ENCODE measurements at regions not wholly inside any gene's neighbourhood (a gene's known extent, or its start where the extent isn't known, plus 50 kb on each side); places are given as distances from the start of the nearest gene placed in this dataset.

GRCh38 chr5:54760182-54760935, 225.0 kb downstream of the ESM1 start:
- 62% methylated on average over 6 of the region's 6 CpGs for WGBS (ENCODE audit: low lambda C conversion rate)
- Histone ChIP-seq H3K27me3 (ENCODE audit: insufficient read depth) (no peaks in the 10 kb centered on the region), H3K4me2 (no peak overlapping the region), H3K9me3 (no peaks in the 10 kb centered on the region), H3K9me2 (no peaks in the 10 kb centered on the region), H3K9ac (no peak overlapping the region), H3F3A (replicated peaks; ENCODE audit: insufficient read depth) (no peaks in the 10 kb centered on the region), H3K79me2 (ENCODE audit: insufficient read depth) (no peaks in the 10 kb centered on the region), H3K27ac (ENCODE audit: low read depth in 2 of 2, low read length in 1 of 2) (no peak overlapping the region), H3K4me3 (ENCODE audit: low read depth in 2 of 2, low read length in 1 of 2) (no peak overlapping the region), H2AFZ (ENCODE audit: low read depth) (no peak overlapping the region), H3K36me3 (replicated peaks in 1 of 2; ENCODE audit: control insufficient read depth in 1 of 2, insufficient read depth in 2 of 2, low read length in 1 of 2) (no peaks in the 10 kb centered on the region), H3K4me1 (ENCODE audit: control insufficient read depth in 1 of 2, insufficient read depth in 2 of 2, low read depth in 1 of 2, low read length in 1 of 2) (peaks cover 0 to 16% of the 10 kb centered on the region in 2 experiments; a peak in 2 of 4 replicates), H4K20me1 (ENCODE audit: insufficient read depth) (no peaks in the 10 kb centered on the region)
- POLR2A ChIA-PET: no interaction called here
- no peak for DNase-seq
- no peak for TF ChIP-seq CTCF (IDR thresholded peaks at IDR 0.05)
- no peak for TF ChIP-seq MXI1 (IDR thresholded peaks at IDR 0.05; ENCODE audit: low read depth, low read length)
- TF ChIP-seq FOSL2 (IDR thresholded peaks at IDR 0.05; ENCODE audit: borderline replicate concordance, low read depth): no peak
- TF ChIP-seq GABPA (IDR thresholded peaks at IDR 0.05; ENCODE audit: low read depth): no peak
- no peak for TF ChIP-seq GATA2 (CRISPR knock-in tag; IDR thresholded peaks at IDR 0.05)
- TF ChIP-seq NRF1 (IDR thresholded peaks at IDR 0.05; ENCODE audit: low read depth, low read length): no peak
- no peak for TF ChIP-seq ELF1 (IDR thresholded peaks at IDR 0.05)
- TF ChIP-seq JUND (IDR thresholded peaks at IDR 0.05): no peak
- TF ChIP-seq TAF1 (IDR thresholded peaks at IDR 0.05; ENCODE audit: borderline replicate concordance, low read depth, low read length): no peak
- TF ChIP-seq SMC3 (IDR thresholded peaks at IDR 0.05; ENCODE audit: low read depth, low read length): no peak
- no peak for TF ChIP-seq SIN3A (IDR thresholded peaks at IDR 0.05; ENCODE audit: borderline replicate concordance, low read depth, low read length)
- TF ChIP-seq TCF12 (IDR thresholded peaks at IDR 0.05): no peak
- no peak for TF ChIP-seq ZBTB33 (IDR thresholded peaks at IDR 0.05; ENCODE audit: borderline replicate concordance, low read depth)
- TF ChIP-seq EZH2phosphoT487 (IDR thresholded peaks at IDR 0.05; ENCODE audit: borderline replicate concordance, low read depth): no peak
- TF ChIP-seq RXRA (IDR thresholded peaks at IDR 0.05; ENCODE audit: borderline replicate concordance, low read depth): no peak
- TF ChIP-seq YY1 (IDR thresholded peaks at IDR 0.05; ENCODE audit: low read depth): no peak
- TF ChIP-seq EP300 (IDR thresholded peaks at IDR 0.05; ENCODE audit: borderline replicate concordance in 1 of 2, low read depth in 1 of 2, low read length in 1 of 2): no peak
- no peak for TF ChIP-seq USF2 (IDR thresholded peaks at IDR 0.05; ENCODE audit: borderline replicate concordance, low read depth, low read length)
- TF ChIP-seq PBX3 (IDR thresholded peaks at IDR 0.05): no peak
- CTCF ChIA-PET: interaction anchor here (0.8 kb wide), 1 partner anchor 10 kb away, joined by 3 read pairs; no protein-coding TSS in a partner anchor

Measured in SK-N-SH (cell line).